HCT116 (cell line): ENCODE measurements at regions not wholly inside any gene's neighbourhood (a gene's known extent, or its start where the extent isn't known, plus 50 kb on each side); places are given as distances from the start of the nearest gene placed in this dataset.

Source experiments
- ATAC-seq: fragments of 200-7000 bp; cut with Tn5 transposase; 2 replicates; pipeline ENCODE4 v1.9.1; 2020; ENCODE audit warnings: mild to moderate bottlenecking, moderate library complexity
- BruUV-seq: library from RNA; stranded (reverse); fragments of 400-500 nt; replicated peaks from 2 replicates; lab custom pipeline; 2021; lab: Mats Ljungman, UMichigan
- CTCF ChIA-PET: fragments of 300-600 bp; sonication (Branson Sonifier 250); formaldehyde crosslinking; loops from one replicate; lab custom pipeline; 2021; ENCODE audit warnings: antibody characterized with exemption; lab: Charles Lee
- POLR2A ChIA-PET: fragments of 300-600, 350-600 bp; sonication (Branson Sonifier 250); formaldehyde crosslinking; loops from one replicate; lab custom pipeline; 2021; ENCODE audit warnings: antibody characterized with exemption; lab: Charles Lee
- RAD21 ChIA-PET, 2 experiments: fragments of 300-600 bp; sonication (Branson Sonifier 250); formaldehyde crosslinking; loops; one replicate each; lab custom pipeline; 2023; ENCODE audit warnings: low total read pairs in 2 of 2; ENCODE audit not compliant: uncharacterized antibody in 2 of 2, unreplicated experiment in 2 of 2, low non-redundant PET in 1 of 2; lab: Charles Lee
- DNase-seq: peaks from one replicate; pipeline ENCODE4 v3.0.0-alpha.2; 2010; ENCODE audit warnings: low read depth, low spot score
- H2AFZ ChIP-seq: fragments of 200-600 bp; shearing (Covaris generic), sonication (generic); 2 replicates; pipeline ENCODE4 v1.6.1; 2017; ENCODE audit warnings: low read depth, mixed run types, mixed read lengths, antibody characterized with exemption, low read length; ENCODE audit not compliant: poor library complexity, severe bottlenecking
- H3K27ac ChIP-seq: 2 replicates; pipeline ENCODE4 v1.5.1; 2012; ENCODE audit warnings: low read depth, low read length
- H3K27me3 ChIP-seq: fragments of 200-600 bp; sonication (generic); 2 replicates; pipeline ENCODE4 v1.6.1; 2016; ENCODE audit warnings: mixed run types, low read length, mixed read lengths; ENCODE audit not compliant: insufficient read depth
- H3K36me3 ChIP-seq, 2 experiments: fragments of 200-500 bp in 1 of 2; fragments of 200-600 bp in 1 of 2; sonication (Bioruptor generic) in 1 of 2; sonication (generic) in 1 of 2; 2 replicates each; pipeline versions ENCODE4 v1.5.1 to v1.6.1; 2014 to 2016; ENCODE audit warnings: low read length in 2 of 2, inconsistent platforms in 1 of 2, mixed read lengths in 1 of 2, mixed run types in 1 of 2; ENCODE audit not compliant: insufficient read depth in 2 of 2, control insufficient read depth in 1 of 2
- H3K4me1 ChIP-seq, 2 experiments: fragments of 200-600 bp in 1 of 2; sonication (generic) in 1 of 2; 2 replicates each; pipeline versions ENCODE4 v1.5.1 to v1.6.1; 2012 to 2017; ENCODE audit warnings: low read length in 2 of 2, inconsistent platforms in 1 of 2, mild to moderate bottlenecking in 1 of 2, mixed read lengths in 1 of 2, mixed run types in 1 of 2, moderate library complexity in 1 of 2; ENCODE audit not compliant: insufficient read depth in 2 of 2, control insufficient read depth in 1 of 2
- H3K4me2 ChIP-seq: fragments of 200-600 bp; sonication (generic); 2 replicates; pipeline ENCODE4 v1.6.1; 2017; ENCODE audit warnings: mixed run types, low read length, mixed read lengths
- H3K4me3 ChIP-seq, 2 experiments: fragments of 200-600 bp in 1 of 2; sonication (generic) in 1 of 2; replicated peaks in 1 of 2; 2 replicates each; pipeline ENCODE4 v1.5.1; 2011 to 2016; ENCODE audit warnings: low read length in 2 of 2, control low read depth in 1 of 2, low read depth in 1 of 2, mild to moderate bottlenecking in 1 of 2, mixed read lengths in 1 of 2, mixed run types in 1 of 2
- H3K79me2 ChIP-seq: fragments of 200-600 bp; sonication (generic); 2 replicates; pipeline ENCODE4 v1.6.1; 2017; ENCODE audit warnings: mild to moderate bottlenecking, mixed run types, low read length, moderate library complexity, mixed read lengths; ENCODE audit not compliant: insufficient read depth
- H3K9ac ChIP-seq: fragments of 200-600 bp; sonication (generic); 2 replicates; pipeline ENCODE4 v1.6.1; 2016; ENCODE audit warnings: low read length, mixed read lengths
- H3K9me2 ChIP-seq: fragments of 200-600 bp; sonication (generic), shearing (Covaris generic); 2 replicates; pipeline ENCODE4 v1.6.1; 2017; ENCODE audit warnings: mixed run types, mild to moderate bottlenecking, moderate library complexity; ENCODE audit not compliant: insufficient read depth
- H3K9me3 ChIP-seq, 2 experiments: fragments of 200-500 bp in 1 of 2; fragments of 200-600 bp in 1 of 2; sonication (Bioruptor generic) in 1 of 2; sonication (generic) in 1 of 2; 2 replicates each; pipeline ENCODE4 v1.6.1; 2014 to 2017; ENCODE audit warnings: low read length in 2 of 2, mixed read lengths in 2 of 2, inconsistent platforms in 1 of 2, low read depth in 1 of 2, mild to moderate bottlenecking in 1 of 2, mixed run types in 1 of 2, moderate library complexity in 1 of 2; ENCODE audit not compliant: control insufficient read depth in 1 of 2, insufficient read depth in 1 of 2
- H4K20me1 ChIP-seq: fragments of 200-600 bp; sonication (generic), shearing (Covaris generic); 2 replicates; pipeline ENCODE4 v1.6.1; 2017; ENCODE audit warnings: mixed run types, mild to moderate bottlenecking, moderate library complexity; ENCODE audit not compliant: insufficient read depth
- CBX3 ChIP-seq: IDR thresholded peaks from 2 replicates; pipeline ENCODE4 v1.6.1; 2012; ENCODE audit warnings: low read depth
- EGR1 ChIP-seq: IDR thresholded peaks from 2 replicates; pipeline ENCODE4 v1.6.1; 2012; ENCODE audit warnings: low read depth
- ELF1 ChIP-seq: IDR thresholded peaks from 2 replicates; pipeline ENCODE4 v1.6.1; 2012; ENCODE audit warnings: low read depth, borderline replicate concordance
- EZH2 ChIP-seq: fragments of 200-600 bp; sonication (generic); IDR thresholded peaks from 2 replicates; pipeline ENCODE4 v1.6.1; 2017; ENCODE audit warnings: antibody characterized with exemption, mixed run types
- JUND ChIP-seq: IDR thresholded peaks from 2 replicates; pipeline ENCODE4 v1.6.1; 2012
- POLR2A ChIP-seq: IDR thresholded peaks from 2 replicates; pipeline ENCODE4 v1.7.0; 2011; ENCODE audit warnings: borderline replicate concordance; ENCODE audit not compliant: insufficient read depth, insufficient read length; ENCODE audit errors: extremely low read depth
- POLR2AphosphoS5 ChIP-seq: IDR thresholded peaks from 2 replicates; pipeline ENCODE4 v1.6.1; 2011; ENCODE audit warnings: mild to moderate bottlenecking, low read depth, low read length, moderate library complexity
- RAD21 ChIP-seq: IDR thresholded peaks from 2 replicates; pipeline ENCODE4 v1.6.1; 2012; ENCODE audit warnings: low read depth, mild to moderate bottlenecking
- SIN3A ChIP-seq: IDR thresholded peaks from 2 replicates; pipeline ENCODE4 v1.6.1; 2012; ENCODE audit warnings: low read depth
- SP1 ChIP-seq: IDR thresholded peaks from 2 replicates; pipeline ENCODE4 v1.6.1; 2012; ENCODE audit warnings: low read depth
- YY1 ChIP-seq: IDR thresholded peaks from 2 replicates; pipeline ENCODE4 v1.6.1; 2011; ENCODE audit warnings: low read length, low read depth, moderate library complexity, mild to moderate bottlenecking; ENCODE audit not compliant: insufficient replicate concordance; ENCODE audit errors: extremely low read depth
- ZFX ChIP-seq: fragments of 450-650 bp; IDR thresholded peaks from 2 replicates; pipeline ENCODE4 v1.6.1; 2017
- ZNF274 ChIP-seq: fragments of 200-500 bp; sonication (Bioruptor generic); IDR thresholded peaks from 2 replicates; pipeline ENCODE4 v1.6.1; 2014; ENCODE audit warnings: mild to moderate bottlenecking, low read depth, low read length, inconsistent platforms
- intact Hi-C: fragments of 100-400 bp; cut with micrococcal nuclease; formaldehyde crosslinking; loops from 2 replicates; pipeline ENCODE4 v1.10.0; 2022
- TF ChIP-seq, protein P1 (sequence below): IDR thresholded peaks from 2 replicates; pipeline ENCODE4 v1.6.1; 2011; ENCODE audit warnings: mild to moderate bottlenecking, low read length, moderate library complexity; ENCODE audit not compliant: insufficient replicate concordance; ENCODE audit errors: extremely low read depth
- TF ChIP-seq, protein P2 (sequence below): IDR thresholded peaks from 2 replicates; pipeline ENCODE4 v1.6.1; 2012
- TF ChIP-seq, protein P3 (sequence below): IDR thresholded peaks from 2 replicates; pipeline ENCODE4 v1.6.1; 2012
- TF ChIP-seq, protein P4 (sequence below): IDR thresholded peaks from 2 replicates; pipeline ENCODE4 v1.6.1; 2012; ENCODE audit warnings: low read depth
- TF ChIP-seq, protein P5 (sequence below), 3 experiments: fragments of 200-600 bp in 1 of 3; sonication (generic) in 1 of 3; IDR thresholded peaks in 2 of 3; conservative IDR thresholded peaks in 1 of 3; 2 replicates each; pipeline ENCODE4 v1.5.1; 2012 to 2017; ENCODE audit warnings: low read depth in 2 of 3, low read length in 2 of 3, antibody characterized with exemption in 1 of 3, borderline replicate concordance in 1 of 3, control low read depth in 1 of 3, mild to moderate bottlenecking in 1 of 3, mixed read lengths in 1 of 3, mixed run types in 1 of 3, moderate library complexity in 1 of 3; ENCODE audit not compliant: insufficient read depth in 1 of 3

DNA sequence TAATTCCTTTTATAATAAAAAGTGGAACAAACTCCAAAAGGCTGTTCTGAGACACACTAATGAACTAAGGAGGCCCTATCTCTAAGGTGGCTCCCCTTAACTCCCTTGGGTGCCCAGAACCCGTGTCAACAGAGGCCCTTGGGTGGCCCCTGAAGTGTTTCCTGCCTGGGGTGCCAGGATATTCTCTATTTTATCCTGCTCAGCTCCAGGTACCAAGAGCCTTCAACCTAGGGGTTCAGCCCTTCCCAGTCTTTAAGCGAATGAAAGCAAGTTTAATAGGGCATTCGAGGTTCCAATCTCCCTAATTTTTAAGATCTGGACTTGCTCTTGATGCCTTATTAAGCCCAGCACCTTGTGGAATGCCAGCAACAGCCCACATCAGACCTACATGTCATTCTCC lies 64.4 kb upstream of the MYO3A start:
- no peak for ATAC-seq
- TF ChIP-seq SIN3A: no peak
- TF ChIP-seq RAD21: no peak
- TF ChIP-seq, protein P1, sequence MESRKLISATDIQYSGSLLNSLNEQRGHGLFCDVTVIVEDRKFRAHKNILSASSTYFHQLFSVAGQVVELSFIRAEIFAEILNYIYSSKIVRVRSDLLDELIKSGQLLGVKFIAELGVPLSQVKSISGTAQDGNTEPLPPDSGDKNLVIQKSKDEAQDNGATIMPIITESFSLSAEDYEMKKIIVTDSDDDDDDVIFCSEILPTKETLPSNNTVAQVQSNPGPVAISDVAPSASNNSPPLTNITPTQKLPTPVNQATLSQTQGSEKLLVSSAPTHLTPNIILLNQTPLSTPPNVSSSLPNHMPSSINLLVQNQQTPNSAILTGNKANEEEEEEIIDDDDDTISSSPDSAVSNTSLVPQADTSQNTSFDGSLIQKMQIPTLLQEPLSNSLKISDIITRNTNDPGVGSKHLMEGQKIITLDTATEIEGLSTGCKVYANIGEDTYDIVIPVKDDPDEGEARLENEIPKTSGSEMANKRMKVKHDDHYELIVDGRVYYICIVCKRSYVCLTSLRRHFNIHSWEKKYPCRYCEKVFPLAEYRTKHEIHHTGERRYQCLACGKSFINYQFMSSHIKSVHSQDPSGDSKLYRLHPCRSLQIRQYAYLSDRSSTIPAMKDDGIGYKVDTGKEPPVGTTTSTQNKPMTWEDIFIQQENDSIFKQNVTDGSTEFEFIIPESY: no peak
- TF ChIP-seq, protein P2, sequence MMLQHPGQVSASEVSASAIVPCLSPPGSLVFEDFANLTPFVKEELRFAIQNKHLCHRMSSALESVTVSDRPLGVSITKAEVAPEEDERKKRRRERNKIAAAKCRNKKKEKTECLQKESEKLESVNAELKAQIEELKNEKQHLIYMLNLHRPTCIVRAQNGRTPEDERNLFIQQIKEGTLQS: no peak
- TF ChIP-seq JUND: no peak
- no peak for TF ChIP-seq EZH2
- no peak for TF ChIP-seq ZFX
- no peak for TF ChIP-seq EGR1
- TF ChIP-seq, protein P3, sequence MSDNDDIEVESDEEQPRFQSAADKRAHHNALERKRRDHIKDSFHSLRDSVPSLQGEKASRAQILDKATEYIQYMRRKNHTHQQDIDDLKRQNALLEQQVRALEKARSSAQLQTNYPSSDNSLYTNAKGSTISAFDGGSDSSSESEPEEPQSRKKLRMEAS: no peak
- no peak for TF ChIP-seq SP1
- TF ChIP-seq ELF1: no peak
- no peak for TF ChIP-seq POLR2A
- no peak for TF ChIP-seq ZNF274
- TF ChIP-seq YY1: no peak
- no peak for TF ChIP-seq POLR2AphosphoS5
- TF ChIP-seq, protein P4, sequence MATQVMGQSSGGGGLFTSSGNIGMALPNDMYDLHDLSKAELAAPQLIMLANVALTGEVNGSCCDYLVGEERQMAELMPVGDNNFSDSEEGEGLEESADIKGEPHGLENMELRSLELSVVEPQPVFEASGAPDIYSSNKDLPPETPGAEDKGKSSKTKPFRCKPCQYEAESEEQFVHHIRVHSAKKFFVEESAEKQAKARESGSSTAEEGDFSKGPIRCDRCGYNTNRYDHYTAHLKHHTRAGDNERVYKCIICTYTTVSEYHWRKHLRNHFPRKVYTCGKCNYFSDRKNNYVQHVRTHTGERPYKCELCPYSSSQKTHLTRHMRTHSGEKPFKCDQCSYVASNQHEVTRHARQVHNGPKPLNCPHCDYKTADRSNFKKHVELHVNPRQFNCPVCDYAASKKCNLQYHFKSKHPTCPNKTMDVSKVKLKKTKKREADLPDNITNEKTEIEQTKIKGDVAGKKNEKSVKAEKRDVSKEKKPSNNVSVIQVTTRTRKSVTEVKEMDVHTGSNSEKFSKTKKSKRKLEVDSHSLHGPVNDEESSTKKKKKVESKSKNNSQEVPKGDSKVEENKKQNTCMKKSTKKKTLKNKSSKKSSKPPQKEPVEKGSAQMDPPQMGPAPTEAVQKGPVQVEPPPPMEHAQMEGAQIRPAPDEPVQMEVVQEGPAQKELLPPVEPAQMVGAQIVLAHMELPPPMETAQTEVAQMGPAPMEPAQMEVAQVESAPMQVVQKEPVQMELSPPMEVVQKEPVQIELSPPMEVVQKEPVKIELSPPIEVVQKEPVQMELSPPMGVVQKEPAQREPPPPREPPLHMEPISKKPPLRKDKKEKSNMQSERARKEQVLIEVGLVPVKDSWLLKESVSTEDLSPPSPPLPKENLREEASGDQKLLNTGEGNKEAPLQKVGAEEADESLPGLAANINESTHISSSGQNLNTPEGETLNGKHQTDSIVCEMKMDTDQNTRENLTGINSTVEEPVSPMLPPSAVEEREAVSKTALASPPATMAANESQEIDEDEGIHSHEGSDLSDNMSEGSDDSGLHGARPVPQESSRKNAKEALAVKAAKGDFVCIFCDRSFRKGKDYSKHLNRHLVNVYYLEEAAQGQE: no peak
- no peak for TF ChIP-seq CBX3
- TF ChIP-seq, protein P5, sequence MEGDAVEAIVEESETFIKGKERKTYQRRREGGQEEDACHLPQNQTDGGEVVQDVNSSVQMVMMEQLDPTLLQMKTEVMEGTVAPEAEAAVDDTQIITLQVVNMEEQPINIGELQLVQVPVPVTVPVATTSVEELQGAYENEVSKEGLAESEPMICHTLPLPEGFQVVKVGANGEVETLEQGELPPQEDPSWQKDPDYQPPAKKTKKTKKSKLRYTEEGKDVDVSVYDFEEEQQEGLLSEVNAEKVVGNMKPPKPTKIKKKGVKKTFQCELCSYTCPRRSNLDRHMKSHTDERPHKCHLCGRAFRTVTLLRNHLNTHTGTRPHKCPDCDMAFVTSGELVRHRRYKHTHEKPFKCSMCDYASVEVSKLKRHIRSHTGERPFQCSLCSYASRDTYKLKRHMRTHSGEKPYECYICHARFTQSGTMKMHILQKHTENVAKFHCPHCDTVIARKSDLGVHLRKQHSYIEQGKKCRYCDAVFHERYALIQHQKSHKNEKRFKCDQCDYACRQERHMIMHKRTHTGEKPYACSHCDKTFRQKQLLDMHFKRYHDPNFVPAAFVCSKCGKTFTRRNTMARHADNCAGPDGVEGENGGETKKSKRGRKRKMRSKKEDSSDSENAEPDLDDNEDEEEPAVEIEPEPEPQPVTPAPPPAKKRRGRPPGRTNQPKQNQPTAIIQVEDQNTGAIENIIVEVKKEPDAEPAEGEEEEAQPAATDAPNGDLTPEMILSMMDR (IDR thresholded peaks at IDR 0.05 in 2 of 3, conservative IDR thresholded peaks at IDR 0.05 in 1 of 3; ENCODE audit: borderline replicate concordance in 1 of 3, insufficient read depth in 1 of 3, low read depth in 2 of 3, low read length in 2 of 3): no peak
- Histone ChIP-seq H2AFZ (no peak overlapping the region), H3K27ac (no peak overlapping the region), H3K9me2 (no peaks in the 10 kb centered on the region), H3K4me3 (no peak overlapping the region), H3K9ac (no peak overlapping the region), H4K20me1 (no peaks in the 10 kb centered on the region), H3K27me3 (no peaks in the 10 kb centered on the region), H3K36me3 (no peaks in the 10 kb centered on the region), H3K4me2 (no peak overlapping the region), H3K9me3 (no peaks in the 10 kb centered on the region), H3K4me1 (no peaks in the 10 kb centered on the region), H3K79me2 (no peaks in the 10 kb centered on the region)
- POLR2A ChIA-PET: no interaction called here
- CTCF ChIA-PET: no interaction called here
- no TSS peak for BruUV-seq
- RAD21 ChIA-PET: no interaction called here
- intact Hi-C loops: no loop called here
- no peak for DNase-seq
